Left ventricle myocardium inferior (tissue), 1 donor: ENCODE measurements at regions not wholly inside any gene's neighbourhood (a gene's known extent, or its start where the extent isn't known, plus 50 kb on each side); places are given as distances from the start of the nearest gene placed in this dataset.

Experiments used
- DNase-seq: peaks from one replicate; pipeline ENCODE4 v3.0.0-alpha.2; 2020
- H3K27ac ChIP-seq: fragments of 200-600 bp; replicated peaks from 2 replicates; pipeline ENCODE4 v1.8.0; 2021
- H3K27me3 ChIP-seq: fragments of 200-600 bp; 2 replicates; pipeline ENCODE4 v1.8.0; 2021; ENCODE audit warnings: low read depth
- H3K36me3 ChIP-seq: fragments of 200-600 bp; 2 replicates; pipeline ENCODE4 v1.8.0; 2021
- H3K4me1 ChIP-seq: fragments of 200-600 bp; 2 replicates; pipeline ENCODE4 v1.8.0; 2021
- H3K4me3 ChIP-seq: fragments of 200-600 bp; 2 replicates; pipeline ENCODE4 v1.8.0; 2021; ENCODE audit warnings: mild to moderate bottlenecking, moderate library complexity
- H3K9me3 ChIP-seq: fragments of 200-600 bp; replicated peaks from 2 replicates; pipeline ENCODE4 v1.8.0; 2021
- CTCF ChIP-seq: fragments of 200-600 bp; IDR thresholded peaks from 2 replicates; pipeline ENCODE4 v1.8.0; 2021; ENCODE audit warnings: antibody characterized with exemption, mild to moderate bottlenecking, borderline replicate concordance
- intact Hi-C: fragments of 100-400 bp; cut with micrococcal nuclease; formaldehyde crosslinking; loops from one replicate; pipeline ENCODE4 v1.11.0; 2022
- donor health status: DM: no; HTN: yes; CAD: no; lungs with severe emphysema.

- no peak for TF ChIP-seq CTCF
- DNase-seq = no peak
- peaks cover 6% of the 10 kb centered on the region for H3K9me3 ChIP-seq
- no peak overlapping the region for H3K4me3 ChIP-seq
- H3K27me3 ChIP-seq = peaks cover 4% of the 10 kb centered on the region
- intact Hi-C loops = no loop called here
- H3K27ac ChIP-seq = no peak overlapping the region
- no peaks in the 10 kb centered on the region for H3K4me1 ChIP-seq
- H3K36me3 ChIP-seq = no peaks in the 10 kb centered on the region
These were observed 243.1 kb upstream of the TENM3 start for GRCh38 chr4:182000077-182000476.

- H3K36me3 ChIP-seq = no peaks in the 10 kb centered on the region
- no peak for DNase-seq
- no peaks in the 10 kb centered on the region for H3K4me1 ChIP-seq
- intact Hi-C loops = no loop called here
- no peaks in the 10 kb centered on the region for H3K9me3 ChIP-seq
- TF ChIP-seq CTCF = no peak
- H3K27me3 ChIP-seq = no peaks in the 10 kb centered on the region
- no peak overlapping the region for H3K27ac ChIP-seq
- H3K4me3 ChIP-seq = no peak overlapping the region
These were observed 232.3 kb upstream of the TENM3 start for GRCh38 chr4:182010876-182011275.

GRCh38 chr4:182014164-182014563, 229.0 kb upstream of the TENM3 start:
- no peaks in the 10 kb centered on the region for H3K9me3 ChIP-seq
- no peaks in the 10 kb centered on the region for H3K27me3 ChIP-seq
- no peak overlapping the region for H3K4me3 ChIP-seq
- no peak for DNase-seq
- H3K4me1 ChIP-seq = no peaks in the 10 kb centered on the region
- H3K27ac ChIP-seq = no peak overlapping the region
- no peak for TF ChIP-seq CTCF
- intact Hi-C loops = no loop called here
- no peaks in the 10 kb centered on the region for H3K36me3 ChIP-seq

GRCh38 chr4:182015014-182015413, 228.2 kb upstream of the TENM3 start:
- H3K27me3 ChIP-seq = no peaks in the 10 kb centered on the region
- H3K36me3 ChIP-seq = no peaks in the 10 kb centered on the region
- TF ChIP-seq CTCF = no peak
- H3K4me1 ChIP-seq = no peaks in the 10 kb centered on the region
- DNase-seq = no peak
- intact Hi-C loops = no loop called here
- no peak overlapping the region for H3K27ac ChIP-seq
- no peaks in the 10 kb centered on the region for H3K9me3 ChIP-seq
- H3K4me3 ChIP-seq = no peak overlapping the region

- no peak overlapping the region for H3K4me3 ChIP-seq
- no peaks in the 10 kb centered on the region for H3K9me3 ChIP-seq
- H3K27ac ChIP-seq = no peak overlapping the region
- TF ChIP-seq CTCF = no peak
- intact Hi-C loops = no loop called here
- DNase-seq = no peak
- no peaks in the 10 kb centered on the region for H3K36me3 ChIP-seq
- no peaks in the 10 kb centered on the region for H3K4me1 ChIP-seq
- H3K27me3 ChIP-seq = no peaks in the 10 kb centered on the region
These were observed 227.3 kb upstream of the TENM3 start for GRCh38 chr4:182015893-182016292.

- intact Hi-C loops = no loop called here
- TF ChIP-seq CTCF = no peak
- H3K36me3 ChIP-seq = no peaks in the 10 kb centered on the region
- H3K4me1 ChIP-seq = no peaks in the 10 kb centered on the region
- no peak overlapping the region for H3K27ac ChIP-seq
- no peak overlapping the region for H3K4me3 ChIP-seq
- H3K9me3 ChIP-seq = no peaks in the 10 kb centered on the region
- H3K27me3 ChIP-seq = no peaks in the 10 kb centered on the region
- DNase-seq = no peak
These were observed 226.2 kb upstream of the TENM3 start for GRCh38 chr4:182017038-182017437.
